ENCODE measurements at regions not wholly inside any gene's neighbourhood (a gene's known extent, or its start where the extent isn't known, plus 50 kb on each side); places are given as distances from the start of the nearest gene placed in this dataset.

DNA sequence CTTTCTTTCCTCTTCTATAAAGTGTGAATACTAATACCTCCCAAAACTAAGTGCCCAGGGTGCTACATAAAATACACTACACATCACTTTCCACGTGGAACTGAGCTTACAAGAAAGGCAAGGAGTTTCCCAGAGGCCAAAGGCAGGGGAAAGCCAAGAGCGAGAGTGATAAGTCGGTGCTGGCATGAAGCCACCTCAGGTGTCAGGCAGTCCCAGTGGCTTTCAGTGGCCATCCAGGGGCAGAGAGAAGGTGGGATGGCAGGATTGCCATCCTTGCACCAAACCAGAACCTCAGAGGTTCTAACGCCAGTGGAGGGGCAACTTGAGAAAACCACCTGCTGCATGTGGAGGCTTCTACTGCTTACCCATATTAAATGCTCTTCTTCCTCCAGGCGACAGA, 79.7 kb upstream of the DIO3 start:
- H3K36me3 Mint-ChIP-seq (ENCODE audit: low read depth) = no peaks in the 10 kb centered on the region
- peaks cover 22% of the 10 kb centered on the region for H3K9me3 Mint-ChIP-seq
- no peak overlapping the region for H3K27ac Mint-ChIP-seq
- H3K4me3 Mint-ChIP-seq = no peak overlapping the region
- H3K4me1 Mint-ChIP-seq = peaks cover 7% of the 10 kb centered on the region
- H3K27me3 Mint-ChIP-seq (ENCODE audit: low read depth) = peaks cover 4% of the 10 kb centered on the region
- TF ChIP-seq, protein P1, sequence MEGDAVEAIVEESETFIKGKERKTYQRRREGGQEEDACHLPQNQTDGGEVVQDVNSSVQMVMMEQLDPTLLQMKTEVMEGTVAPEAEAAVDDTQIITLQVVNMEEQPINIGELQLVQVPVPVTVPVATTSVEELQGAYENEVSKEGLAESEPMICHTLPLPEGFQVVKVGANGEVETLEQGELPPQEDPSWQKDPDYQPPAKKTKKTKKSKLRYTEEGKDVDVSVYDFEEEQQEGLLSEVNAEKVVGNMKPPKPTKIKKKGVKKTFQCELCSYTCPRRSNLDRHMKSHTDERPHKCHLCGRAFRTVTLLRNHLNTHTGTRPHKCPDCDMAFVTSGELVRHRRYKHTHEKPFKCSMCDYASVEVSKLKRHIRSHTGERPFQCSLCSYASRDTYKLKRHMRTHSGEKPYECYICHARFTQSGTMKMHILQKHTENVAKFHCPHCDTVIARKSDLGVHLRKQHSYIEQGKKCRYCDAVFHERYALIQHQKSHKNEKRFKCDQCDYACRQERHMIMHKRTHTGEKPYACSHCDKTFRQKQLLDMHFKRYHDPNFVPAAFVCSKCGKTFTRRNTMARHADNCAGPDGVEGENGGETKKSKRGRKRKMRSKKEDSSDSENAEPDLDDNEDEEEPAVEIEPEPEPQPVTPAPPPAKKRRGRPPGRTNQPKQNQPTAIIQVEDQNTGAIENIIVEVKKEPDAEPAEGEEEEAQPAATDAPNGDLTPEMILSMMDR (IDR thresholded peaks at IDR 0.05; ENCODE audit: unreplicated experiment in 3 of 3) = no peak

DNA sequence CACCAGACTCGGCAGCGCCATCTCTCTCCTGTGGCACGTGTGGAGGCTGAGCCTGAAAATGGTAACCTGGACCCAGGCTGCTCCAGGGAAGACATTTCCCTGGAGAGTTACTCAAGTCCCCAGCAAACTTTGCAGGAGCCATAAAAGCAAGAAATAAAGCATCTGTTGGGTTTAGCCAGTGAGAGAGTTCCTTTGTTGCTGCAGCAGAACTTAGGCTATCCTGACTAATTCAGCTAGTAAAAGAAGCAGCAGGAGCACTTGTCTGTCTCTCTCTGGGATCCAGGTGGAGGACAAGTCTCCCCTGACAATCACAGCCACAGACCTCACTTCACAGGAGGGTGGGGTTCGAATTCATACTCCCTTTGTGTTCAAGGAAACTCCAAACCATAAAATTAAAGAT, 79.2 kb upstream of the DIO3 start:
- peaks cover 7% of the 10 kb centered on the region for H3K4me1 Mint-ChIP-seq
- H3K9me3 Mint-ChIP-seq = peaks cover 26% of the 10 kb centered on the region
- no peaks in the 10 kb centered on the region for H3K36me3 Mint-ChIP-seq (ENCODE audit: low read depth)
- no peak overlapping the region for H3K27ac Mint-ChIP-seq
- TF ChIP-seq, protein P1 (IDR thresholded peaks at IDR 0.05; ENCODE audit: unreplicated experiment in 3 of 3) = no peak
- no peak overlapping the region for H3K4me3 Mint-ChIP-seq
- peaks cover 4% of the 10 kb centered on the region for H3K27me3 Mint-ChIP-seq (ENCODE audit: low read depth)

DNA sequence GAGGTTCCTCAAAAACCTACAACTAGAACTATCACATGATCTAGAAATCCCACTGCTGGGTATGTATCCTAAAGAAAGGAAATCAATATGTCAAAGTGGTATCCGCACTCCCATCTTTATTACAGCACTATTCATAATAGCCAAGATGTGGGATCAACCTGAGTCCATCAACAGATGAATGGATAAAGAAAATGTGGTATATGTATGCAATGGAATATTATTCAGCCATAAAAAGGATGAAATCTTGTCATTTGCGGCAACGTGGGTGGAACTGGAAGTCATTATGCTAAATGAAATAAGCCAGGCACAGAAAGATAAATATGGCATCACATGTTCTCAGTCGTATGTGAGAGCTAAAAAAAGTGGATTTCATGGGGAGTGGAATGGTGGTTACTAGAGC, 77.5 kb upstream of the DIO3 start:
- TF ChIP-seq, protein P1 (IDR thresholded peaks at IDR 0.05; ENCODE audit: unreplicated experiment in 3 of 3) = no peak
- Mint-ChIP-seq H3K27me3 (ENCODE audit: low read depth) (peaks cover 3% of the 10 kb centered on the region), H3K9me3 (peaks cover 37% of the 10 kb centered on the region), H3K4me3 (no peak overlapping the region), H3K36me3 (ENCODE audit: low read depth) (no peaks in the 10 kb centered on the region), H3K4me1 (no peaks in the 10 kb centered on the region), H3K27ac (no peak overlapping the region)

DNA sequence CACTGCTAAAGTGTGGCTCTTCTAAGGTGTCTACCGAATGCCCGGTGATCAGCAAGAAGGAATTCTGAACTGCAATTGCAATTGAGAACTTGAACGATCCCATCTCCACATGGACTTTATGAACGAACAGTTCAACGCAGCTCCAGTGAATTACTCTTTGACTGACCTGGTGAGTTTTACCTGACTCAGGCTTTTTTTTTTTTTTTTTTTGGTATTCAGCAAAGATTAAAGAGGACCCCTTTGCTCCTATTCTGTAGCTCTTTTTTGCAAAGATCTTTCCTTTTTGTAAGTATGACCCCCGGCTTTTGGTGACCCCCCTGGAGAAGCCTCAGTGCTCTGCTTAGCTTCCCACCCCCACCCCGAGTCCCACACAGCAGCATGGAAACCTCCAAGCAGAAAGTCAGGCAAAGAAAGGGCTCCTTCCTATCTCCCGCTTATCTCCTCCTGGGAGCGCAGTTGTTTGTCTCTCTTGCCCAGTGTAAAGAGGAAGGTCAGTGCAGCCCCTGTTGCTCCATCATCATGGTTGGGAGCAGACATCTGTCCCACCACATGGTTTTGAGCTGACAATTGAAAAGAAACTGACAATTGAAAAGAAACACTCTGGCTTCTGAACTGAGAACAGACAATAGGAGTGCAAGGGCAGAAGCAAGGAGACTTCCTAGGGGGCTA, 72.1 kb upstream of the DIO3 start:
- no peaks in the 10 kb centered on the region for H3K4me1 Mint-ChIP-seq
- H3K9me3 Mint-ChIP-seq = peaks cover 39% of the 10 kb centered on the region
- no peak overlapping the region for H3K27ac Mint-ChIP-seq
- H3K36me3 Mint-ChIP-seq (ENCODE audit: low read depth) = no peaks in the 10 kb centered on the region
- TF ChIP-seq, protein P1 (IDR thresholded peaks at IDR 0.05; ENCODE audit: unreplicated experiment in 3 of 3) = no peak
- peaks cover 8% of the 10 kb centered on the region for H3K27me3 Mint-ChIP-seq (ENCODE audit: low read depth)
- no peak overlapping the region for H3K4me3 Mint-ChIP-seq

DNA sequence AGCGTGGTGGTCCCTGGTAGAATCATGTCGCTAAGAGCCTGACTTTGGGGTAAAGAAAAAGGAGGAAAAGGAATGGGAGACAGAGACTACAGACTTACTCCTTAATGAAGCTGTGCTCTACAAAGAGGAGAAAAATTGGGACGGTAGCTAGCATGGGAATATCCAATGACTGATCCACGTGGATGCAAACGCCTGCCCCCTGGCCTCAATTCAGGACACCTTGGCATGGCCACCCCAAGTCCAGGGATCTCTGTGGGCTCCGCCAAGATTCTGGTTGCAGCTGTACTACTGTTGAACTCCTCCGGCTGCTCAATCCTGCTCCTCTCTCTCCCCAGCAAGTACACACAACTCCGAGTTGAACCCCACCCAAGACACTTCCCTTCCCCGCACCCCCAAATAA, 70.5 kb upstream of the DIO3 start:
- Mint-ChIP-seq H3K4me3 (no peak overlapping the region), H3K9me3 (peaks cover 39% of the 10 kb centered on the region), H3K4me1 (no peaks in the 10 kb centered on the region), H3K27me3 (ENCODE audit: low read depth) (peaks cover 8% of the 10 kb centered on the region), H3K36me3 (ENCODE audit: low read depth) (no peaks in the 10 kb centered on the region), H3K27ac (no peak overlapping the region)
- TF ChIP-seq, protein P1 (IDR thresholded peaks at IDR 0.05; ENCODE audit: unreplicated experiment in 3 of 3) = no peak

DNA sequence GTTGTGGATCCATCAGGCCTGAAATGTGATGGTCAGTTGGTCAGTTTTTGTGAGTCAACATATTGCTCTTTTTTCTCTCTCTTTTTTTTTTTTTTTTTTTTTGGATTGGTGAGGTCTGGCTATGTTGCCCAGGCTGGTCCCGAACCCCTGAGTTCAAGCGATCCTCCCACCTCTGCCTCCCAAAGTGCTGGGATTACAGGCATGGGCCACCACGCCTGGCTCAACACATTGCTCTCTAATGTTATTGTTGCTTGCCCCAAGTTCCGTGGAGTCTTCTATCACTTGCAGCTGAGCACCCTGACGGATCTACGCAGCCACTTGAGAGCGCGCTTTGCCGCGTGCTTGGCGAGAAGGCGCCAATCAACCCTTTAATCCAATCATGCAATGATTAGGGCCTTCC, 69.5 kb upstream of the DIO3 start:
- TF ChIP-seq, protein P1 (IDR thresholded peaks at IDR 0.05; ENCODE audit: unreplicated experiment in 3 of 3) = no peak
- Mint-ChIP-seq H3K4me1 (no peaks in the 10 kb centered on the region), H3K9me3 (peaks cover 35% of the 10 kb centered on the region), H3K4me3 (no peak overlapping the region), H3K27me3 (ENCODE audit: low read depth) (peaks cover 8% of the 10 kb centered on the region), H3K27ac (no peak overlapping the region), H3K36me3 (ENCODE audit: low read depth) (no peaks in the 10 kb centered on the region)

All from nephron (organoid).